ENCODE measurements at regions not wholly inside any gene's neighbourhood (a gene's known extent, or its start where the extent isn't known, plus 50 kb on each side); places are given as distances from the start of the nearest gene placed in this dataset.
"Not testable (repeated sequence)": the region's sequence is repeated elsewhere in the genome, so short reads cannot be mapped to it uniquely, and the experiment has no call there.

DNA sequence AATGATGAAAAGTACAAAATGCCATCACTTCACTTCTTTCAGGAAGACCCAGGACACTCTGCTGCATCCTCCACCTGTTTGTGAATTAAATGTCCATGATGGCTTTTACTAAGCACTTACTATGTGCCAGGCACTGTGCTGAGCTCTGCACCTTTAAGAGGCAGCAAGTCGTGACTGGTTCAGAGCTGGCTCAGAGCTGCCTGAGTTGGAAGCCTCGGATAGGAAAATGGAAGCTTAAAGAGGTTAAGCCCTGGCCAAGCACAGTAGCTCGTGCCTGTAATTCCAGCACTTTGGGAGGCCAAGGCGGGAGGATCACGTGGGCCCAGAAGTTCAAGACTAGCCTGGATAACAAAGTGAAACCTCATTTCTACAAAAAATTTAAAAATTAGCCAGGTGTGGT lies 95.6 kb downstream of the SNX5 start:
- DNase-seq, result no peak

DNA sequence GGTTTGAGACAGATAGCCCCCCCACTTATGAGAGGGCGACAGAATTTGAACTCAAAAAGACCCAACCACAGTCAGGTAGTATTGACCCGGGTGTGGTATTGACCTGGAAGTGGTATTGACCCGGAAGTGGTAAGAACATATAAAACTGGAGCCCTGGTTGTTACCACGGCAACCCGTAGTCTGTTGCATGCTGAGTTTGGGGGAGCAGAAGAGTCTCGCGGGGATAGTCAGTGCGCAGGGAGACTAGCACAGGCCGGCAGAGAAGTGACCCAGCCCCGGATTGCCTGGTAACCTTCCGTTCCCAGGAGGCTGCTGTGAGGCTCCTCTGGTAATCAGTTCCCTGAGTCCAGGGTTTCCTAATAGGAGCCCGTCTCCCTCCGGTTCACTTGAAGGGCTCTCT lies 96.2 kb downstream of the SNX5 start:
- no peak for DNase-seq

DNA sequence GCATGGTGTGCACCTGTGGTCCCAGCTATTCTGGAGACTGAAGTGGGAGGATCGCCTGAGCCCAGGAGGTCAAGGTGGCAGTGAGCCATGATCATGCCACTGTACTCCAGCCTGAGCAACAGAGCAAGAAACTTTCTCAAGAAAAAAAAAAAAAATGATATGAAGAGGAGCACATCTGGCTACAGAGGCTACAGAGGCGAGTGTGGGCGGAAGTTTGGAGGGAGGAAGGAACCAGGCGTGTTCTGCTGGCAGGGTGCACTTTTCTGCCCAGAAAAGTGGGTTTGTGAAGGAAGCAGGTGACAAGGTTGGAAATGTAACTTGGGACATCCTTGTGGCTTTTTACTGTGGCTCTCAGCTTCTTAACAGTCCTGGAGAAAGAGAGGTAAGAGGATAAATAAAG lies 96.7 kb downstream of the SNX5 start:
- no peak for DNase-seq

DNA sequence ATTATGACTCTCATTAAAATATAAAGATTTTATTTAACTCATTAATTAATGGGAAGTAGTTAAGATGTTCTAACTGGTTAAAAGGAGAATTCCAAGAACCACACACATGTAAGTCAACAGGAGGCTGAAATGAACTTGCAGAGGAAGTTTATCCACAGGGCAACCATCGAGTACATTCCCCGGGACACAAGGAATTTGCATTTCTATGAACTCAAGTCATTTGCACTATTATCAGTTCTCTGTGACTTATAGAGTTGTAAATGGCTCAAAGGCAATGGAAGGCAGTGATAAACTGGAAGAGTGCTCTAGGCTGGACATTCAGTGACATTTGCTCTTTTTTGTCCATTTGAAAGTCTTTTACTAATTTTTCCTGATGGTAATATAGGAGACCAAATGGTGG lies 97.4 kb downstream of the SNX5 start:
- DNase-seq, result no peak

DNA sequence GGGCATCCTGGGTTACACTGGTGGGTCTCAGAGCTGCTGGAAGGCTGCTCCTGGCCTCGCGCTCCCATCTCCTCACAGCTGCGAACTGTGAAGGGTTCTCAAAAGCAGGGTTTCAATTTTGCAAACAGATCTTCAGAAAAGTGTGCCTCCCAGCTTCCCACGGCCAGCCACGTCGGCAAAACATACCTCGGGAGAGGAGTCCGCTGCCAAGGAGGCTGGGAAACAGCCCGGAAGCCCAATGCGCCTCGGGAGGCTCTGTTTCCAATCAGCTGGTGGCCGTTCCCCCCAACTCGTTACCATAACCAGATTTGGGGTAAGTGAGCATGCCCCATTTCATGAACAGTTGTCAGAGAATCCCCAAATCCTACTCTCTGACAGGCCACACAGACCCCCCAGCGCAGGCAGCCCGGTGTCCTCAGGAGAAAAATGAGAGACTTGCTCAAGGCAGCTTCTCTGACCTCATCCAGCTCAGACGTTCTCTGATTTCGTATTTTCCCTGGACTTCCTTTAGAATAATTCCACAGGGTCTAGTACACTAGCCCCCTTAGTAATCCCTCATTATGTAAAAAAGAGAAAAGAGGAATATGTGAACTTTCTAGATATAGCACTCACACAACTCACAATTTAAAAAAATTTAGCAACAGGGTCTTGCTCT lies 98.4 kb downstream of the SNX5 start:
- DNase-seq, result no peak

DNA sequence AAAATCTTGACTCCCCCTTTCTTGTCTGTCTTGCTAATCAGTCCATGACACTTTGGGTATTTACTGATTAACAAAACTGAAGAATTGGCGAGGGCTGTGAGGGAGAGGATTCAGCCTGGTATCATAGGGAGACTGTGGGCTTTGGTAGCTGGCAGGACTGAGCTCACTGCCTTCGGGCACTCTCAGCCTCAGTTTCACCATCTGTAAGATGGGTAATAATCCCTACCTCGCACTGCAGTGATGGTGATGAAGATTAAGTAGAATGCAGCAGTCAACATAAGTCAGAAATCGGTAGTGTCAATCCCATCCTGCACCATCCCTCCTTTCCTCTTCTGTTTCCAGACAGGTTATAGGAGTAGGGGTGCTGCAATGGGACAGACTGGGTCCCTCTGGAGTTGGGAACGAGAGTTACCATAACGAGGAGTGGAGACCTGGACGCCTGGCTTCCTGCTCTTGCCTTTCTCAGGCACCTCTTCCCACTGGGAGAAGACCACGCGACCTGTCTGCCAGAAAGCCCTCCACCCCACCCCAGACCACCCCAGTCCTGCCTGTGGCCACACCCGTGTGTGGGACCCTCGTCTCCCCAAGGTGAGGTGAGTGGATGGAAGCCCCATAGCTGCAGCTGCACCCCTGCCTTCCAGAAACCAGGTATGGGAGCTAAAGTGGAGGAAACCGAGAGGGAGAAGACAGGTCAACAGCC lies 99.1 kb downstream of the SNX5 start:
- DNase-seq, result no peak

DNA sequence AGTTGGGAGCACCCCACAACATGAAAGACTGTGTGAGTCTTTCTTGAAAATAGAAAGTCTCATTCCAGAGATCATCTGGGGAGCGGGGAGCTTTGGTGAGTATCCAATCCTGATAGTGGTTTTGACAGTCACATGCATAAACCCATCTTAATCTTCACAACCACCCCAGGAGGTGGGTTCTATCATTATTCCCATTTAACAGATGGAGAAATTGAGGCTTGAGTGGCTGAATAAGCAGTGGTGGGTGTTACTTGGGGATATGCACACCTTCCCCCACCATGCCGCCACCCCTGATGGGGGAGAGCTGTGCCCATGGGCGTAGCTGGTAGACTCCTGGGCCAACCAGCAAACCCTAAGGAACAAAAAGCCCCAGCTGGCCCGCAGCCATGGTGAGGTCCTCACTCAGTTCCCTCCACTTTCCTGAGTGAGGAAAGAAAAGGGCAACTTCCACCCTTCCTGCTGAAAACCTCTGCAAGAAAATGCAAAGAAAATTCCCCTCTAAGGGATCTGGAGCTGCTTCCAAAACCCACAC lies 99.8 kb downstream of the SNX5 start:
- no peak for DNase-seq

DNA sequence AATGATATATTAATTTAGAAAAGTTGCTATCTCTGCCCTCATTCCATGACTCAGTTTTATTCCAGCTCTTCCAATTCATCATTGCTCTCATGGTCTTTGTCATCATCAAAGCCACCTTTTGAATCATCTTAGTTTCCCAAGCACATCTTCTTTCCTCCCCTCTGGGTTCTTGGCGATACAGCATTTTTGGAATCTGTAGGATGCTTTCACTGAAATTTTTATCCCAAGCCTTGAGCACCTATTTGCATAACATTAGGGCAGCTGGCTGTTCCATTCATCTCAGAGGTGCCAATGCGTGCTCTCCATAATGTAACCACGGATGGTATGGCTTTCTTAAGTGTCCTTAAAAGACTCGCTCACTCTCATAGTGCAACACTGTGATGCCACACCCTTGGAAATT lies 100.4 kb downstream of the SNX5 start:
- no peak for DNase-seq

DNA sequence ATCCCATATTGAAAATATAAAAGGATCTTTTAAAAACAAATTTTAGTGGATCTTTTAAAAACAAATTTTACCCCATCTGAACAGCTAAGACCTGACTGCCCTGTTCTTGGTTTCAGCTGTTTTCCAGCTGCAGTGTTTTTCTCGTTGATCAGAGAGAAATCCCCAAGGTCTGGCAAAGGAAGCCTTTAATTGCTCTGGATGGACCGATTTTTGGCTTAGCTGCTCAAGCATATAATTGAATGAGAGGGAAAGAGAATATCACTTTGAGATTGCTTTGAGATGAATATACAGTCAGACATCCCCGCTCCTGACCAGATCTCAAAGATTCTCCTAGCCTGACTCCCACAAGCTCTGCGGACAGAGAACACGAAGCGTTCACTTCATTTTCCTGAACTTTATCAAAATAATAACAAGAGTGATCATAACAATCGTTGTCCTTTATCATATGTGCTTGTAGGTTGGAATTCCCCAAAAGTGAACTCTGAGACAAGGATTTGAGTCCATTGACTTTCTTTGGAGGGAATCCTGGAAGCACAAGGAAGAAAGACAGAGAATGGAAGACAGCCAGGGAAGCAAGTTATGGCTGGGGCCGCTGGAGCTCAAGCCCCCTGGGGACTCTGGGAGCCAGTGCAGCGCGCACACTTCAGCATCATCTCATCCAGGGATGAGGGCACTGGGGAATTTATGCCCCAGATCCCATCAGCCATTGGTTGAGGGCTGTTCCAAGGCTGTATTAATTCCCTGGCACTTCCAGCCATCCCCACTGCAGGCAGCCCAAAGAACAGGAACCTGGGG lies 101.3 kb downstream of the SNX5 start:
- peak in 1 of 2 experiments; percentile 24 for DNase-seq

DNA sequence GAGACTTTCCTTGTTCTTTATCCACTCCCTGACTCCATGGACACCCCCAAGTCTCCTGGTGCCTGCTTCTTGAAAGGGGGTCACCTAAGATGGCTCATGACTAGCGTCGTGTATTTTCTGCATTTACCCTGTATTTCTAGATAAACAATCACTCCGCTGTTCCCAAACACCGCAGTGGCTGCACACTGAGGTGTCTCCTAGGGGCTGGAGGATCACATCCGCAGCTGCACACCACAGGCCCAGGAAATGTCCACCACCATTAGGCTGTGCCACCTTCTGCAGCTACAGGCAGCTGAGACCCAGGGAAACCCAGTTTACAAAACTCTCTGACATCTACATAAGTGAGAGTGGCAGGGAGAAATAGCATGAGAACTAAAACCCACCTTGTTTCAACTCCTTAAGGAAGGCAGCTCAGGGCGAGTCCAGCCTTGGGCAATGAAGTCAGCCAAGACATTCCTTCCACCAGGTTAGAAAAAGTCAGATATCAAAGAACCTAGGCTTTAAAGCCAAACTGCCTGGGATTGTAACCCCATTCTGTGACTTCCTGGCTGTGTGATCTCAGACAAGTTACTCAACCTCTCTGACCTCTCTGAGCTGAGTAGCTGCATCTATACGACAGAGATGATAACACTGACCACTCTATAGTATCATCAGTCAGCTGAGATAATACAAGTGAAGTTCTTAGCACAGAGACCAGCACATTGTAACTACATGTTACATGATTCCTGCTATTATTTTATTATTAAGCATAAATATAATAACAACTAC lies 102.2 kb downstream of the SNX5 start:
- no peak for DNase-seq

DNA sequence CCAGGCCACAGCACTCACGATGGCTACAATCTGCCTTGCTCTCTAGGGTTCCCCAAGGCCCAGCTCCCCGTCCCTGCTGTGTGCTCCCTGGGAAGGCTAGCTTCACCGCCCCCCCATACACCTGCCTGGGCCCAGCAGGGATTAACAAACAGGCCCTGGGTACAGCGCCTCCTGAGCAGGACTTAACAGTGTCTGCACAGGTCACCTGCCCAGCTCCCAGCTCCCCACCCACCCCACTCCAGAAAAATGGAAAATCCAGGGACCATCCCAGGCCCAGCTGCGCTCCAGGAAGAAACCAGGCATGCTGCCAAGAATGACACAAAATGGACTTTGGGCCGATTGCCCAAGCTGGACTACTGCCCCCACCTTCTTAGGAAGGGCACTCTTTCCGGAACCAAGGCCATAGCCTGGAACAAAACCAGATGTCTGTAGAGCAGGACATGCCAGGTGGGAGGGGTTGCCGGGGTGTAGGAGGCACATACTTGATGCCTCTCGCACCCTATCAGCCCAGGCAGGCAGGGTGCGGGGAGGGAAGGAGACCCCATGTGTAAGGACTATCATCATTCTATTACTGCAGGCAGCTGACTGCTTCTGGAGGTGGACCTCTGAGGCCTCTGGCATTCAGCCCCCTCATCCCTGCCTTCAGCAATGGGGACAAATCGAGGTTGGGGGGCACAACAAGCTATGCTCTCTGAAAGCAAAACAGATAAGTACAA lies 104.9 kb downstream of the SNX5 start:
- no peak for DNase-seq

DNA sequence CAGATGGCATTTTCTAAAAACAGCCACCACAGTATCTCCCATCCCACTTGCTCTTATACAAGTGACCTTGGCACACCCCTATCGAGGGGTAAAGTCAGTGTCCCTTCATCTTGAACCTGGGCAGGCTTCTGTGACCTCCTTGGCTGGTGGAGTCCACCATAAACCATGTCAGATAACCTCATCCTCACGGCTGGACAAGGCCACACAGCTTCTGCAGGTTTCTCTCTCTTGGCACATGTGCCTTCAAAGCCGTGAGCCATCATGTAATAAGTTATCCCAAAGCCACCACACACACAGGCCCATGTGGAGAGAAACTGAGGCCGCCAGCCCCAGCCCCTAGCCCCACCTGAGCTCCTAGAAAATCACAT lies 105.4 kb downstream of the SNX5 start:
- no peak for DNase-seq

DNA sequence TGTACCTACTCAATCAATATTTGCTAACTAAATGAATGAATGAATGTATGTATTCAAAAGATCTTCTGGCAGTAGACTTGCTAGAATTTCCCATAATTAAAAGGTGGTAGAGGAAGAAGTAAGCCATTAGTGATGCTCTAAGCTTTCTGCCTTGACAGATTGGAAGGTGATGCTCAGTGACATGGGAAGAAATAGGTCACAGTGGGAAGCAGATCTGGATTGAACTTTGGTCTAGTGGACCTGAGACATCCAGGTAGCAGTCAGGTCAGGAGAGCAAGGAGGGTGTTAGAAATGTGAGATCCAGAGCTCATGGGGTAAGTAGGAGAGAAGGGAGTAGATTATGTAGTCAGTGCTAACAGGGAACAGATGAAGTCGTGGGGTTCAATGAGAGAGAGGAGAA lies 106.4 kb downstream of the SNX5 start:
- no peak for DNase-seq

DNA sequence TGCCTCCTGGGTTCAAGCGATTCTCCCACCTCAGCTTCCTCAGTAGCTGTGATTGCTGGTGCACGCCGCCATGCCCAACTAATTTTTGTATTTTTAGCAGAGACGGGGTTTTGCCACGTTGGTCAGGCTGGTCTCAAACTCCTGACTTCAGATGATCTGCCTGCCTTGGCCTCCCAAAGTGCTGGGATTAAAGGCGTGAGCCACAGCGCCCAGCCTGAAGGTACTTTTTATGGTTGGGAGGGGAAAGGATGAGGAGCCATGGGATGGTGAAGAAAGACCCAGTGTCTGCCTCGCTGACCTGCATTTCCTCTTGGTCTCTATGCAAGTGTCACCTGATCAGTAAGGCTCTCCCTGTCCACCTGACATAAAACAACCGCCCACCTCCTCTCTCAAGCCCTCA lies 107.0 kb downstream of the SNX5 start:
- DNase-seq, result not testable (repeated sequence)

DNA sequence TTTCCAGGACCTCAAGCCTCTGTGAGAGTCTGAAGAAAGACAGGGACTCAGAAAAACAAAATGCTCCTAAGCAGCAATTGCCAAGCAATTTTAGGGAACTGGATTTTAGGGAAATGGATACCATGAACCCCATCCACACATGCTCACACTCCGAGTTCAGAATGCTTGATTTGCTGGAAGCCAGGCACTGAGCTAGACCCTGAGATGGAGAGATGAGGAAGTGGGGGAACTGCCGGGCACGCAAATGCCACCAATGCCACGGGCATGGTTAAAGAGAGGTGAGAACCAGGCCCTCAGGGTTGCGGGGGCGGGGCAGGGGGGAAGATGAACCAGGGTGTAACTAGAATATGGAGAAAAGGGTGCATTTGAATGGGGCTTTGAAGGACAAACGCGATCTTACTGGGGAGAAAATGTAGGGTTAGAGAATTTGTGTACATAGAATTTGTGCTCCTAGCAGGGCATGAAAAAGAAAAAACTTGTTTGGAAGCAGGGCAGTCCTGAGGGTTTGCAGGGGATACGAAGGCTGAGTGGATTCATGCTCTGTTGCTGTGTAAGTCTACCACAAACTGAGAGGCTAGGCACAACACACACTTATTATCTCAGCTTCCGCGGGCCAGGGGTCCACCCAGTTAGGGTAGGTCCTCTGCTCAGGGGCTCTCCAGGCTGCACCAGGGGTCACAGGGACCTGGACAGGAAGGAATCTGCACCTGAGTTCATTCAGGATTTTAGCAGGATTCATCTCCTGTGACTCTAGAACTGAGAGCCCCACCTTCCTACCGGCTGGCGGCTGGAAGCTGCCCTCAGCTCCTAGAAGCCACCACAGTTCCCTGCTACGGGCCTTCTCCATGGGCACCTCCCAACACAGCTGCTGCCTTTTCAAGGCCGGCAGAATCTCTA lies 108.0 kb downstream of the SNX5 start:
- no peak for DNase-seq

DNA sequence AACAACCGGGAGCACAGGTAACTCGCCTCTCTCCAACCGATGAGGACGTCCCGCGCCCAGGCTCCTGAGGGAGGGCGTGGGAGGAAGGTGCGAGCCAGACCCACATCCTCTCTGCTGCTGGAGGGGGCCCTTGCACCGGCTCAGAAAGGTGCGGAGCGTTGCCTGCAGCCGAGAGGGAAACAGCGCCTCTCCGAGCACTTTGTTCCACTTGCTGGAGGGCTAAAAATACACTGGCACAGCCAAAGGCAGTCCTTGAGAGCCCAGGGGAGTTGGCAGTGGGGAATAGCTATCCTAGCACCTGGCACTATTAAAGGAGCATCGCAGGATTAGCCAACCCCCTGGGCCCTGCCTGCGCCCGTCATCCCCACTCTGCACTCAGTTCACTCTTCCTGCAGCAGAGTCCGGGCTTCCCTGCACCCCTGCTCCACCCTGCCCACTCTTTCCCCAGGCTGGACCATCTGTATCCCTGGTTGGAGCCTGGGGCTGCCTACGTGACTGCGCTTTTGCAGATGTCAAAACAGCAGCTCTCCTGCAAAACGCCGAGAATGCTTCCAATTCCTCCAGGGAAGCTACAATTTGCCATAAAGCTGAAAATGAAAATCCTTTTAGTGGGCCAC lies 108.9 kb downstream of the SNX5 start:
- DNase-seq, result peak; percentile 49 to 86

DNA sequence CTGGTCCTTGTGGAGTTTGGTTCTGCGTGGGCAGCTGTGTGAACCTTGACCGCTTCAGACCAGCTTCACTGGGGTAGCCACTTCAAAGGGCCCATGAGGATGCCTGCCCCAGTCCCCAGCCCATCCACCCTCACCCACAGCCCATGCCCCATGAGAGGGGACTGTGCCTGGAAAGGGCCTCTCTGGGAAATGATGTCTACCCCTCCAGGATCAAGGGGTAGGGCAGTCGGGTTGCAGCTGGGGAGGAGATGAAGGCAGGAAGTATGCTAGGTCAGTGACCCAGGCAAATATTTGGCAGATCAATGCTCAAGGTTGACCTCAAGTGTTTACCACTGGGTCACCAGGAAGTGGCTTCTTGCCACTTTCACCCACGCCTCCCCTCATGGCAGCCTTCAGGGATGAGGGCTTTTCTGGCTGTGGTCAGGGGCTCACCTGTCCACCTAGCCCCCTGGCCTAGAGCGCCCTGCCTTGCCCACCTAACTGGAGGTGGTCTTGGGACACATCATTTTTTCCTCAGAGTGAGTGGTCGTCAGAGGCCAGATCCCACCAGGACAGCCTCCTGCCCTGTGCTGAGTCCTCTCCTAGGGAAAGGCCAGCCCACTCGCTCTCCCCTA lies 109.5 kb downstream of the SNX5 start:
- DNase-seq, result no peak

DNA sequence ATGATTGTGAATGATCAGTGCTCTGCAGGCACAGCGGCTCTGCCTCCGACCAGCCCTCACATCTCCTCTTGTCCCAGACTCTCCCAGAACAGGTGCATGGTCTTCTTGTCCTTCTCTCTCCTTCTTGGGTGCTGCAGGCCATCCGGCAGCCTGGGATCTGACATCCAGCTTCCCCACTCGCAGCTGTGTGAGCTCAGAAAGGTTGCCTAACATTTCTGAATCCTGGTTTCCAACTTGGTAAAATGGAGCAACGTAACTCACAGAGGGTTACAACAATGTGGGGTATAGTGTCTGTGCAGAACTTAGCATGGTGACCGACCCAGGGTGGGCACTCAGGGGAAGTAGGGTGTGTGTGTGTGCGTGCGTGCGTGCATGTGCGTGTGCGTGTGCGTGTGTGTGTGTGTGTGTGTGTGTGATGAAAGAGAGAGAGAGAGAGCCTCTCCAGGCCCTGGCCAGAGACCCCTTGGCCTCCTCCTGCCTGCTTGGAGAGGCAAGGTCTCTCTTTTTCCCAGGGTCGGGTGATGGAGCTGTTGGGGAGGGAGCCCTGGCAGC lies 110.1 kb downstream of the SNX5 start:
- DNase-seq, result no peak

DNA sequence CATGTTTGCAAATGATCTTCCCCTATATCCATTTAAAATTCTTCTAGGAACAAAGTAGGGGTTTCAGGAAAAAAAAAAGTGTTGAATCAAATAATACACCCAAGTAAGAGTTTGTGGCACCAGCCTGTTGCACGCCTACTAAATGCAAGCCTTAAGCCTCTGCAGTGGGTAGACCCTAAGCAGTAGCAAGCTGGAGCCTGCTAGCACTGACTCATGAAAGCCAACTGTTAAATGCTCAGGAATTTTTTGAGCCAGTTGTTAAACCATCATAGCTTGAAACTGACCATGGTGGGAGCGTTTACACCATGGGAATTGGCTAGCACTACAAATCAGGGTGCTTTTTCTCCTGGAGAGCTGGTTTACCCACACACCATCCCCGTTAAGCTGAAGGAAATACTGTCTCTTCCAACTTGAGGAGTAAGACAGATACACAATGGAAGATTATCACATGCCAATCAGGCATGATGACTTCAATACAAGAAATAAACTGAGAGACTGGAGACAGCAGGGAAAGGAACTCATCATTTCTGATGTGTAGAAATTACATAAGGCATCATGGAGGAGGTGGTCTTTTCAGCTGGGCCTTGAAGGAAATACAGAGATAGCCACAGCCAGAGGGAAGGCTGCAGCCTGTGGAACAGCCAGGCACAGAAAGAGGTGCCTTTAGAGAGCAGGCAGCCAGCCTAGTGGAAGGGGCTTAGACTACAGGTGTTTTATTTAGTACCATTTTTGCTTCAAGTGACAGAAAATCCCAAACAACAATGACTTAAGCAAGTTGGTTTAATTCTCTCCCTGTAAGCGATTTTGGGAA lies 110.8 kb downstream of the SNX5 start:
- no peak for DNase-seq
